ENCODE measurements at regions not wholly inside any gene's neighbourhood (a gene's known extent, or its start where the extent isn't known, plus 50 kb on each side); places are given as distances from the start of the nearest gene placed in this dataset.

DNA sequence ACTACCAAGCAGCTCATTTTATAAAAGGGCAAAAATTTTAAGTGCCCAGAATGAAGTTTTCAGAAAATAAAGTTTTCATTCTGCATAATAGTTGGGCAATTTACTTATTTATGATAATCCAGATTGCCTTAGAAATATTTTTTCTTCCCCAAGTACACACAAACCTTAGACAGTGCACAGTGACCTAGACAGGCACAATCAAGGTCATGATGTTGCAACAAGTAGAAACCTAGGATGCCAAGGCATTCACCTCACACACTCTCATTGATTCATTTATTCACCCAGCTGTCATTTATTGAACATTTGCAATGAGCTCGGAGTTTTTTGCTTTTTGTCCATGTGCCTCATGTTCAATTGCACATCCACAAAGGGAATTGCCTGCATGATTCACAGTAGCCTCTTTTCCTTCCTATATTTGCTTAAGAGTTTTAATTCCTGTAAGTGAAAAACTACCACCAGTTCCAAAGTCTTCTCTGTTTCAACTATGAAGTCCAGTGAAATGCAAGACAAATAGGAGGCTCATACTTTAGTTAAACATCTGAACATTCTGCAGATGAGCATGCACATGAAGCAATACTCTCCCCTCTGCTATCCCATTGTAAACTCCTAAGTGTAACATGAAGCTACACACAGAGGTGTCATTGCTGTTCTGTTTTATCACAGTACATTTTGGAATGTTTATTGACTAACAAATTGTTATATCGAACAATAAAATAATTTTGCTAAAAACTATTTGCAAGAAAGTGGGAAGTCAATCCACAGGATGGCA lies 122.9 kb downstream of the HINT1 start:
- H3K18ac ChIP-seq (ENCODE audit: extremely low read depth, low read length), result no peak overlapping the region
- FAIRE-seq (no peak), DNase-seq (ENCODE audit: low read depth in 1 of 2, low spot score in 2 of 2) (no peak)
- peaks cover 2 to 7% of the 10 kb centered on the region in 2 experiments; a peak in 2 of 4 replicates for H3K9me3 ChIP-seq (ENCODE audit: insufficient read depth in 2 of 2, low read depth in 1 of 2, low read length in 1 of 2)
- WGBS, 2 experiments (ENCODE audit: extremely low coverage in 1 of 2, insufficient coverage in 1 of 2, insufficient read length in 1 of 2, insufficient replicate concordance in 2 of 2, low coverage in 1 of 2, low lambda C conversion rate in 2 of 2, missing lambda C conversion rate in 1 of 2), result 92% methylated on average over 2 of the region's 2 CpGs; no CpG with 5 or more reads in 1 of the 2 experiments
- no peak overlapping the region for H2BK120ac ChIP-seq (replicated peaks; ENCODE audit: low read depth, low read length)
- H3K36me3 ChIP-seq (ENCODE audit: control insufficient read depth in 2 of 4, insufficient read depth in 4 of 4, low read length in 3 of 4), result no peaks in the 10 kb centered on the region
- no peak overlapping the region for H2AK5ac ChIP-seq (ENCODE audit: low read depth, low read length)
- no peak overlapping the region for H3K23ac ChIP-seq (ENCODE audit: insufficient read length)
- H3K27ac ChIP-seq (ENCODE audit: low read depth, low read length), result no peak overlapping the region
- H2BK20ac ChIP-seq (ENCODE audit: low read length), result no peak overlapping the region
- no peak overlapping the region for H2AFZ ChIP-seq (ENCODE audit: low read length)
- no peaks in the 10 kb centered on the region for H4K20me1 ChIP-seq (replicated peaks in 1 of 2; ENCODE audit: control insufficient read depth in 1 of 2, insufficient read depth in 2 of 2, low read length in 2 of 2)
- no peaks in the 10 kb centered on the region for H3K79me2 ChIP-seq (ENCODE audit: control insufficient read depth in 1 of 2, insufficient read depth in 2 of 2, low read length in 2 of 2)
- H3K14ac ChIP-seq (ENCODE audit: insufficient read length), result no peak overlapping the region
- H2BK5ac ChIP-seq (ENCODE audit: low read depth, low read length), result no peak overlapping the region
- no peak overlapping the region for H3K56ac ChIP-seq (replicated peaks; ENCODE audit: insufficient read length, low read depth, low read length)
- no peak overlapping the region for H3K4ac ChIP-seq (replicated peaks; ENCODE audit: insufficient read length, low read depth, low read length)
- H3K23me2 ChIP-seq (ENCODE audit: low read depth, low read length), result no peaks in the 10 kb centered on the region
- no peaks in the 10 kb centered on the region for H3K79me1 ChIP-seq (ENCODE audit: low read depth, low read length)
- no peak overlapping the region for H2BK15ac ChIP-seq (ENCODE audit: low read length)
- no peak overlapping the region for H3K4me3 ChIP-seq (ENCODE audit: extremely low read depth in 1 of 4, insufficient read depth in 2 of 4, low read depth in 3 of 4, low read length in 4 of 4)
- no peak overlapping the region for H2BK12ac ChIP-seq (ENCODE audit: low read depth, low read length)
- CTCF ChIA-PET (ENCODE audit: partially characterized antibody), result interaction anchor here (0.5 kb wide), 1 partner anchor 27 kb away, joined by 3 read pairs; no protein-coding TSS in a partner anchor
- POLR2A ChIA-PET (ENCODE audit: partially characterized antibody), result no interaction called here
- H4K8ac ChIP-seq (ENCODE audit: extremely low read depth, insufficient read depth, low read length), result no peak overlapping the region
- no peak overlapping the region for H4K5ac ChIP-seq (ENCODE audit: insufficient read length, low read depth, low read length)
- no peak overlapping the region for H3K4me2 ChIP-seq (ENCODE audit: insufficient read depth in 1 of 2, low read depth in 2 of 2, low read length in 2 of 2)
- no peak overlapping the region for H4K91ac ChIP-seq (replicated peaks; ENCODE audit: insufficient read length, low read length)
- TF ChIP-seq POLR2AphosphoS5 (IDR thresholded peaks at IDR 0.05; ENCODE audit: low read depth, low read length) (no peak), BRCA1 (IDR thresholded peaks at IDR 0.05; ENCODE audit: low read depth, low read length) (no peak), SUZ12 (IDR thresholded peaks at IDR 0.05; ENCODE audit: low read length) (no peak), SIRT6 (IDR thresholded peaks at IDR 0.05; ENCODE audit: low read length) (no peak), GTF2F1 (IDR thresholded peaks at IDR 0.05; ENCODE audit: borderline replicate concordance, low read depth, low read length) (no peak), CBX5 (IDR thresholded peaks at IDR 0.05; ENCODE audit: low read depth, low read length) (no peak), CTBP2 (IDR thresholded peaks at IDR 0.05; ENCODE audit: borderline replicate concordance, insufficient read depth, insufficient read length, low read length) (no peak), NRF1 (IDR thresholded peaks at IDR 0.05; ENCODE audit: low read depth, low read length) (no peak)
- TF ChIP-seq, protein P1, sequence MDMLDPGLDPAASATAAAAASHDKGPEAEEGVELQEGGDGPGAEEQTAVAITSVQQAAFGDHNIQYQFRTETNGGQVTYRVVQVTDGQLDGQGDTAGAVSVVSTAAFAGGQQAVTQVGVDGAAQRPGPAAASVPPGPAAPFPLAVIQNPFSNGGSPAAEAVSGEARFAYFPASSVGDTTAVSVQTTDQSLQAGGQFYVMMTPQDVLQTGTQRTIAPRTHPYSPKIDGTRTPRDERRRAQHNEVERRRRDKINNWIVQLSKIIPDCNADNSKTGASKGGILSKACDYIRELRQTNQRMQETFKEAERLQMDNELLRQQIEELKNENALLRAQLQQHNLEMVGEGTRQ (IDR thresholded peaks at IDR 0.05; ENCODE audit: low read length), result no peak
- H3K27me3 ChIP-seq (replicated peaks in 1 of 4; ENCODE audit: control insufficient read depth in 3 of 4, extremely low read depth in 1 of 4, insufficient read depth in 3 of 4, low read length in 3 of 4), result no peaks in the 10 kb centered on the region
- no peak overlapping the region for H3K9ac ChIP-seq (replicated peaks in 1 of 4; ENCODE audit: extremely low read depth in 1 of 4, low read depth in 3 of 4, low read length in 3 of 4)
- no peaks in the 10 kb centered on the region for H3K4me1 ChIP-seq (replicated peaks in 1 of 4; ENCODE audit: control insufficient read depth in 3 of 4, insufficient read depth in 4 of 4, low read length in 3 of 4)

All from H1 (cell line).